ENCODE measurements at regions not wholly inside any gene's neighbourhood (a gene's known extent, or its start where the extent isn't known, plus 50 kb on each side); places are given as distances from the start of the nearest gene placed in this dataset.

DNA sequence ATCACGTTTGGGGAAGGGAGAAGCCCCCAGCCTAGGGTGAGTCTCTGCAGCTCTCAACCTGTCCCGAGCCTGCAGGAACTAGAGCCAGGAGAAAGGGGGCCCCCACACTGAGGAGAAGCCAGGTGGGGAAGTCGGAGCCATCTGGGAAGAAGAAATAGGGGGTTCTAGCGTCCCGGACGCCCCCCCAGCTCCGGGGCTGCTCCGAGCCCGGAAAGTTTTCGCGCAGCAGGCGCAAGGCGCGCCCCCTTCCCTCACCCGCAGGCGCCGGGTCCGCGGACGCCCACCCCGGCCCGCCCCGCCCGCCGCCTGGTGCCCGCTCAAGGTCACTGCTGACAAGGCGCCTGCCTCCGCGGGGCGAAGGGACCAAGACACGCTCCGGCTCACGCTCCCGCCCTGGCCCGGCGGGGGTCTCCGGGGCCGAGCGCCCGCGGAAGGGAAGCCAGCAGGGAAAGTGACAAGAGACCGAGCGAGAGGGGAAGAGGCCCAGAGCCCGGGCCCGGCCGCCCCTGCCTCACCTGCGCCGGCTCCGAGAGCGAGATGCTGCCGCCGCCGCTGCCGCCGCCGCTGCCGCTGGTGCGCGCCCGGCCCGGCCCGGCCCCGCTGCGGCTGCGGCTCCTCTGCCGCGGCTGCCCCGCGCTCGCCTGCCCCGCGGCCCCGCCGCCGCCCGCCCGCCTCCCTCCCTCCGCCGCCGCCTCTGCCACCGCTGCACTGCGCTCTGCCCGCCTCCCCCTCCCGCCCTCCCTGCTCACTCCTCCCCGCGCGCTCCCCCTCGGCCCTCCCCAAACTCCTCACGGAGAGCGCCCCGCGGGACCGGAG is 108.4 kb upstream of the SLC6A11 start:
- no peak for DNase-seq (ENCODE audit: low read depth)
- TF ChIP-seq, protein P1, sequence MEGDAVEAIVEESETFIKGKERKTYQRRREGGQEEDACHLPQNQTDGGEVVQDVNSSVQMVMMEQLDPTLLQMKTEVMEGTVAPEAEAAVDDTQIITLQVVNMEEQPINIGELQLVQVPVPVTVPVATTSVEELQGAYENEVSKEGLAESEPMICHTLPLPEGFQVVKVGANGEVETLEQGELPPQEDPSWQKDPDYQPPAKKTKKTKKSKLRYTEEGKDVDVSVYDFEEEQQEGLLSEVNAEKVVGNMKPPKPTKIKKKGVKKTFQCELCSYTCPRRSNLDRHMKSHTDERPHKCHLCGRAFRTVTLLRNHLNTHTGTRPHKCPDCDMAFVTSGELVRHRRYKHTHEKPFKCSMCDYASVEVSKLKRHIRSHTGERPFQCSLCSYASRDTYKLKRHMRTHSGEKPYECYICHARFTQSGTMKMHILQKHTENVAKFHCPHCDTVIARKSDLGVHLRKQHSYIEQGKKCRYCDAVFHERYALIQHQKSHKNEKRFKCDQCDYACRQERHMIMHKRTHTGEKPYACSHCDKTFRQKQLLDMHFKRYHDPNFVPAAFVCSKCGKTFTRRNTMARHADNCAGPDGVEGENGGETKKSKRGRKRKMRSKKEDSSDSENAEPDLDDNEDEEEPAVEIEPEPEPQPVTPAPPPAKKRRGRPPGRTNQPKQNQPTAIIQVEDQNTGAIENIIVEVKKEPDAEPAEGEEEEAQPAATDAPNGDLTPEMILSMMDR (IDR thresholded peaks at IDR 0.05; ENCODE audit: control insufficient read depth, insufficient read depth, low read depth, low read length, missing control alignments), result no peak
- H3K4me3 ChIP-seq (ENCODE audit: control insufficient read depth, low read depth, low read length), result no peak overlapping the region

DNA sequence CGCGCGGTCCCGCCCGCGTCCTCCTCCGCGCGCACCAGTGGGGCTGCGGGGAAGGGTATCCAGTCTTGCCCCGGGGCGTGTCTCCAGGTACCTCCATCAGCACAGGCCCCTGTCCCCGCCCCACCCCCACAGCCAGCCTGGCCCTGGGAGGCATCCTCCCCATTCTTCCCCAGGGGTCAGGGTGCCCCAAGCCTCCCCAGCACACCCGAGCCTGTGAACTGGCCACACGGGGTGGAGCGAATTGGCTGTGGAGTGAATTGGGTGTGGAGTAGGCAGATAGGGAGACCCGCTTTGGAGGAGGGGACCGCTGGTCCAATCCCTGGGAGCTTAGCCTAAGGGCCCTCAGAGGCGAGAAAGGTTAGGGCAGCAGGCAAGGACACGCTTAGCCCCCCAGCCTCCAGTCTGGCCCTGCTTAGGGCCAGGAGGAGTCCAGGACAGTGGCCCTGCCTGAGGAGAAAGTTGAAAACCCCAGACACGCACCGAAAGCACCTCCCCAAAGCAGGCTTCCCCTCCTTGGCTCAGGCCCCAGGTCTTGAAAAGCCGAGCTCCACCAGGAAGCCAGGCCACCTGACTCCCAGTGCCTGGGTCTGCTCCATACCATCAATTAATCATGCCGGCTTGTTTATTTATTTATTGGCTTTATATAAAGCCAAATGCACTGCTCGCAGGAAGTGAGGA is 107.7 kb upstream of the SLC6A11 start:
- DNase-seq (ENCODE audit: low read depth), result no peak
- TF ChIP-seq, protein P1 (IDR thresholded peaks at IDR 0.05; ENCODE audit: control insufficient read depth, insufficient read depth, low read depth, low read length, missing control alignments), result no peak
- H3K4me3 ChIP-seq (ENCODE audit: control insufficient read depth, low read depth, low read length), result no peak overlapping the region

DNA sequence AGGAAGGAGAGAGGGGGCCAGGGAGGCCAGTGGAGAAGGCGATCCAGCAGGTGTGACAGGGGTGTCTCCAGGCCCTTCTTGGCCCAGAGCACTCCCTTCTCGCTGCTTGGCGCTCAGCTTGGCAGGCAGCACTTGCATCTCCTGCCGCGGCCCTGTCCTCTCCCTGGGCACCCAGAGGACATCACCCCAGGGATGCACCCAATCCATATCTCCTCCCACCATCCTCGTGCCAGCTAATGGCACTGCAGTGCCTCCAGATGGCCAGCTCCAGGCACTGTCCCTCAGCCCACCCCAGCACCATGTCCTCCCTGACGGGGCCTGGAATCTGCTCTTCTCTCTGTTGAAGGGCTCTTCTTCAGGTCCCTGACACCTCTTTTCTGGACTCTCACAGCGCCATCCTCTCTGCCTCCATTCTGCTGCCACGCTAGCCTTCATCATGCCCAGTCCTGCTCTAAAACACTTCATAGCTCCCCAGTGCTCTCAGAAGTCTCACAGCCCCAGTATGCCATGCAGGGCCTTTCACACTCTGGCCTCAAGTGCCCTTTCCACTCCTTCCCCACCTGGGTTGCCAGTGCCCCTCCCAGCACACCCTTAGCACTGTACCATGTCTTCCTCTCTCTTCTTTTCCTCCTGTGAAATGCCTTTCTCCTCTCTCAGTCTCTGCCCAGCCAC is 106.8 kb upstream of the SLC6A11 start:
- DNase-seq (ENCODE audit: low read depth), result no peak
- no peak overlapping the region for H3K4me3 ChIP-seq (ENCODE audit: control insufficient read depth, low read depth, low read length)
- TF ChIP-seq, protein P1 (IDR thresholded peaks at IDR 0.05; ENCODE audit: control insufficient read depth, insufficient read depth, low read depth, low read length, missing control alignments), result no peak

DNA sequence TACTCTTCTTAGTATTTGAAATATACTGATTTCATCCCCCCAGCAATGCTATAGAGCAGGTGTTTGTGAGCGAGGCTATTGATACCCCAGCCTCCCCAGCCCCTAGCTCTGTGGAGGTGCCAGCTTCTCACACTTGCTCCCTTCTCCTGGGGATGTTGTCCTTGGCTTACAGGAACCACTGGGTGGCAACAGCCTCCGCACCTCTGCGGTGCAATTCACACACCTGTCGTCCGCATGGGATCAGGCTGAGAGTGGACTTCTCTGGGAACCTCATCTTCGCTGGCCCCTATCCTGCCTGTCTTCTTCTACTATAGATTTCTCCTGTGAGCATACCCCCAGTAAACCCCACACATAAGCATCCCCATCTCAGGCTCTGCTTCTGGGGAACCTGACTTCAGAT is 103.9 kb upstream of the SLC6A11 start:
- TF ChIP-seq, protein P1 (IDR thresholded peaks at IDR 0.05; ENCODE audit: control insufficient read depth, insufficient read depth, low read depth, low read length, missing control alignments), result no peak
- no peak overlapping the region for H3K4me3 ChIP-seq (ENCODE audit: control insufficient read depth, low read depth, low read length)
- no peak for DNase-seq (ENCODE audit: low read depth)

DNA sequence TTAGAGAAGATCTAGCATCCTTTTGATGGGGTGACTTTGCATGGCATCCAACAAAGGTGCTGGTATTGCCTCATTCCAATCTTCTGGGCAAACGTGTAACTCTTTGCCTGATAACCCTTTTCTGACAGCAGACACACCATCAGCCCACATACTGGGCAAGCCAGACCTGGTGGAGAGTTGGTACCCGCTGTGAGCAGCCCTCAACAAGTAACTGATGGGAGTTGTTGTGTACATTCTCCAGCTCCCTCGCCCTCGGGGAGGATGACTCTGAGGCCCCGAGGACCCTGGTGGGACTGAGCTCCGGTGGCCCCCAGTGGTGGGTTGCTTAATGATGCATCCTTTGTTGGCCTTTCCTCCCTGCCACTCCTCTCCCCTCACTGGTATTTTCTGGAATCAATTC is 102.4 kb upstream of the SLC6A11 start:
- TF ChIP-seq, protein P1 (IDR thresholded peaks at IDR 0.05; ENCODE audit: control insufficient read depth, insufficient read depth, low read depth, low read length, missing control alignments), result no peak
- DNase-seq (ENCODE audit: low read depth), result no peak
- no peak overlapping the region for H3K4me3 ChIP-seq (ENCODE audit: control insufficient read depth, low read depth, low read length)

DNA sequence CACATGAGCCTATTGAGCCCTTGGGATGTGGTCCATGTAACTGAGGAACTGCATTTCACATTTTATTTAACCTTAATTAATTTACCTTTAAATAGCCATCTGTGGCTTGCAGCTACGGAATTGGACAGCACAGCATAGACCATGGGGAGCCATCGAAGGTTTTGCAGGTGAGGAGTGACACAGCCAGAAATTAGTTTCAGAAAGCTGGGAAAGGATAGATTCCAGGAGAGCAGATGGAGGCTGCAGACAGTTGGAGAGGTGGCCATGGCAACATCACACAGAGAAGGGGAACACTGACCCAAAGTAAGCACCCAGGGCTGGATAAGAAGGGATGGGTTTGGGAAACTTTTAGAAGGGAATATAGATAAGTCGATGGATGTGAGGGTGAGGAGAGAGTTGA is 100.1 kb upstream of the SLC6A11 start:
- no peak for DNase-seq (ENCODE audit: low read depth)
- no peak overlapping the region for H3K4me3 ChIP-seq (ENCODE audit: control insufficient read depth, low read depth, low read length)
- TF ChIP-seq, protein P1 (IDR thresholded peaks at IDR 0.05; ENCODE audit: control insufficient read depth, insufficient read depth, low read depth, low read length, missing control alignments), result no peak
